ENCODE measurements at regions not wholly inside any gene's neighbourhood (a gene's known extent, or its start where the extent isn't known, plus 50 kb on each side); places are given as distances from the start of the nearest gene placed in this dataset.
"Not testable (repeated sequence)": the region's sequence is repeated elsewhere in the genome, so short reads cannot be mapped to it uniquely, and the experiment has no call there.

- Histone ChIP-seq H3K27ac (ENCODE audit: low read depth in 1 of 2, low read length in 1 of 2) (no peak overlapping the region), H3K4me3 (no peak overlapping the region), H3K27me3 (ENCODE audit: control insufficient read depth in 3 of 3, insufficient read depth in 3 of 3, low read length in 2 of 3) (no peaks in the 10 kb centered on the region), H3K9ac (ENCODE audit: insufficient read depth in 1 of 2, low read length in 2 of 2) (no peak overlapping the region), H3K9me3 (ENCODE audit: control insufficient read depth in 4 of 4, insufficient read depth in 3 of 4, low read length in 3 of 4) (peaks cover 0 to 7% (median 4%) of the 10 kb centered on the region in 4 donors), H3K36me3 (ENCODE audit: control insufficient read depth in 4 of 4, insufficient read depth in 4 of 4, low read length in 4 of 4) (no peaks in the 10 kb centered on the region), H3K4me1 (ENCODE audit: control insufficient read depth in 5 of 5, insufficient read depth in 5 of 5, low read length in 5 of 5) (no peaks in the 10 kb centered on the region)
- WGBS, 2 donors: 73 to 78% methylated on average over 2 of the region's 2 CpGs
- no peak for TF ChIP-seq CTCF (IDR thresholded peaks at IDR 0.05; ENCODE audit: control extremely low read depth, extremely low read depth)
- DNase-seq (no peak), ATAC-seq (ENCODE audit: insufficient read depth, low FRiP score) (no peak)
Measured at GRCh38 chr7:110557136-110557535, 533.8 kb upstream of the LRRN3 start.

- DNase-seq; H3K36me3 ChIP-seq (ENCODE audit: control insufficient read depth in 4 of 4, insufficient read depth in 4 of 4, low read length in 4 of 4); H3K4me1 ChIP-seq (ENCODE audit: control insufficient read depth in 5 of 5, insufficient read depth in 5 of 5, low read length in 5 of 5); ATAC-seq (ENCODE audit: insufficient read depth, low FRiP score); H3K9ac ChIP-seq (ENCODE audit: insufficient read depth in 1 of 2, low read length in 2 of 2); H3K9me3 ChIP-seq (ENCODE audit: control insufficient read depth in 4 of 4, insufficient read depth in 3 of 4, low read length in 3 of 4); H3K4me3 ChIP-seq; H3K27me3 ChIP-seq (ENCODE audit: control insufficient read depth in 3 of 3, insufficient read depth in 3 of 3, low read length in 2 of 3); H3K27ac ChIP-seq (ENCODE audit: low read depth in 1 of 2, low read length in 1 of 2): not testable (repeated sequence)
- WGBS, 2 donors: 92 to 93% methylated on average over 14 to 15 of the region's 18 CpGs
Measured at GRCh38 chr7:110563286-110563685, 527.6 kb upstream of the LRRN3 start.

GRCh38 chr7:110564246-110564645 lies 526.7 kb upstream of the LRRN3 start:
- no peak for TF ChIP-seq CTCF (IDR thresholded peaks at IDR 0.05; ENCODE audit: control extremely low read depth, extremely low read depth)
- Histone ChIP-seq H3K27ac (ENCODE audit: low read depth in 1 of 2, low read length in 1 of 2) (no peak overlapping the region), H3K9ac (ENCODE audit: insufficient read depth in 1 of 2, low read length in 2 of 2) (no peak overlapping the region)

GRCh38 chr7:110568388-110568787 lies 522.5 kb upstream of the LRRN3 start:
- Histone ChIP-seq H3K9me3 (ENCODE audit: control insufficient read depth in 4 of 4, insufficient read depth in 3 of 4, low read length in 3 of 4) (no peaks in the 10 kb centered on the region), H3K9ac (ENCODE audit: insufficient read depth in 1 of 2, low read length in 2 of 2) (no peak overlapping the region), H3K4me1 (ENCODE audit: control insufficient read depth in 5 of 5, insufficient read depth in 5 of 5, low read length in 5 of 5) (no peaks in the 10 kb centered on the region), H3K36me3 (ENCODE audit: control insufficient read depth in 4 of 4, insufficient read depth in 4 of 4, low read length in 4 of 4) (no peaks in the 10 kb centered on the region), H3K27ac (ENCODE audit: low read depth in 1 of 2, low read length in 1 of 2) (no peak overlapping the region), H3K4me3 (no peak overlapping the region), H3K27me3 (ENCODE audit: control insufficient read depth in 3 of 3, insufficient read depth in 3 of 3, low read length in 2 of 3) (no peaks in the 10 kb centered on the region)
- TF ChIP-seq CTCF (IDR thresholded peaks at IDR 0.05; ENCODE audit: control extremely low read depth, extremely low read depth): no peak
- ATAC-seq (ENCODE audit: insufficient read depth, low FRiP score) (no peak), DNase-seq (no peak)
- 89 to 92% methylated on average over 3 of the region's 3 CpGs for WGBS, 2 donors

More at GRCh38 chr7:110564246-110564645, 526.7 kb upstream of the LRRN3 start:
- Histone ChIP-seq H3K4me1 (ENCODE audit: control insufficient read depth in 5 of 5, insufficient read depth in 5 of 5, low read length in 5 of 5) (no peaks in the 10 kb centered on the region), H3K9me3 (ENCODE audit: control insufficient read depth in 4 of 4, insufficient read depth in 3 of 4, low read length in 3 of 4) (no peaks in the 10 kb centered on the region), H3K4me3 (no peak overlapping the region), H3K36me3 (ENCODE audit: control insufficient read depth in 4 of 4, insufficient read depth in 4 of 4, low read length in 4 of 4) (no peaks in the 10 kb centered on the region), H3K27me3 (ENCODE audit: control insufficient read depth in 3 of 3, insufficient read depth in 3 of 3, low read length in 2 of 3) (no peaks in the 10 kb centered on the region)
- no peak for DNase-seq
- no peak for ATAC-seq (ENCODE audit: insufficient read depth, low FRiP score)
